NT2/D1 (cell line): ENCODE measurements at regions not wholly inside any gene's neighbourhood (a gene's known extent, or its start where the extent isn't known, plus 50 kb on each side); places are given as distances from the start of the nearest gene placed in this dataset.
"Not testable (repeated sequence)": the region's sequence is repeated elsewhere in the genome, so short reads cannot be mapped to it uniquely, and the experiment has no call there.

Experiments
- DNase-seq: peaks from one replicate; pipeline ENCODE4 v3.0.0-alpha.2; 2011; ENCODE audit warnings: low read depth, low spot score
- H3K27me3 ChIP-seq: 2 replicates; pipeline ENCODE4 v1.6.0; 2011; ENCODE audit warnings: mild to moderate bottlenecking; ENCODE audit not compliant: insufficient read length, insufficient read depth
- H3K36me3 ChIP-seq: 2 replicates; pipeline ENCODE4 v1.6.1; 2011; ENCODE audit warnings: mild to moderate bottlenecking, low read length, mixed read lengths; ENCODE audit not compliant: insufficient read depth, insufficient read length
- H3K4me1 ChIP-seq: 2 replicates; pipeline ENCODE4 v1.5.1; 2011; ENCODE audit not compliant: insufficient read depth, insufficient read length
- H3K4me3 ChIP-seq: 2 replicates; pipeline ENCODE4 v1.5.1; 2011; ENCODE audit warnings: low read depth; ENCODE audit not compliant: insufficient read length
- H3K9ac ChIP-seq: 2 replicates; pipeline ENCODE4 v1.6.0; 2011; ENCODE audit warnings: low read depth; ENCODE audit not compliant: insufficient read length
- H3K9me3 ChIP-seq: 2 replicates; pipeline ENCODE4 v1.5.1; 2011; ENCODE audit warnings: mild to moderate bottlenecking, low read length; ENCODE audit not compliant: insufficient read depth
- SUZ12 ChIP-seq: IDR thresholded peaks from 2 replicates; pipeline ENCODE4 v1.6.1; 2011; ENCODE audit not compliant: insufficient read length, insufficient read depth; ENCODE audit errors: extremely low read depth
- YY1 ChIP-seq: IDR thresholded peaks from 2 replicates; pipeline ENCODE4 v1.6.1; 2011; ENCODE audit not compliant: insufficient read length, insufficient read depth
- ZNF274 ChIP-seq: IDR thresholded peaks from 2 replicates; pipeline ENCODE4 v1.6.1; 2011; ENCODE audit warnings: mild to moderate bottlenecking, low read depth, low read length

DNA sequence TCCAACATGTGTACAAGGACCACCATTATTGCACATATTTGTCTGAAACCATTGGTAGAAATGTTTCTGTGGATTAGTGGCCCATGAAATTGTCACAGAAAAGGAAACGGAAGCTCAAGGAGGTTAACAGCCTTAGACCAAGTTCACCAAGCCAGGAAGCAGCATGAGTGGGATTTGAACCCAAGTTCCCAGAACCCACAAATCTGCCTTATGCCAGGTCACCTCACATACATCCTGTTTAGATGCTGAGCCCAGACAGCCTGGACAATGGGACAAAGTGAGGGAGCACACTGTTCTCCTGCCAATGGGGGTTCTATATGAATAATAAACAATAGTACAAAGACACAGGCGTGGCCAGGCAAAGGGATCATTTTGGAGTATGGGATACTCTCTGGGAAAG is 59.6 kb upstream of the CA12 start:
- Histone ChIP-seq H3K9ac (no peak overlapping the region), H3K27me3 (no peaks in the 10 kb centered on the region), H3K4me3 (no peak overlapping the region), H3K36me3 (no peaks in the 10 kb centered on the region), H3K4me1 (peaks cover 8% of the 10 kb centered on the region), H3K9me3 (no peaks in the 10 kb centered on the region)
- DNase-seq, result no peak
- TF ChIP-seq YY1, result no peak
- no peak for TF ChIP-seq ZNF274
- TF ChIP-seq SUZ12, result no peak

DNA sequence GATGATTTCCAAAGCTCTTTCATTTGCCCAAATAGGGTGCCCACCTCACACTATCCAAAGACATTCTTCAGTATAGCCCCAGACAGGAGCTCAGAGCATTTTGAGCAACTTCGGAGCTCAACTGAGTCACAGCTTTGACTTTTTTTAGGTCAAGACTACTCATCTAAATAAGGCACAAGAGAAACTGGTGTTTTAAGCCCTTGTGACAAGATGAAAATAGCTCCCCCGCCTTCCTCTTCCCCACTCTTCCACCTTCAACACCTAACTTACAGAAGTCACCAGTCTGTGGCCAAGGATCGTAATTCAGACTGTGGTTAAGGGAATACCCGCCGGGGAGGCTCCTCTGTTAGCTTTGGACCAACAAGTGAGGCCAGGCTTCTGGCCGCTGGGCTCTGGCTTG is 60.4 kb upstream of the CA12 start:
- Histone ChIP-seq H3K36me3 (no peaks in the 10 kb centered on the region), H3K27me3 (no peaks in the 10 kb centered on the region), H3K9ac (no peak overlapping the region), H3K4me1 (no peaks in the 10 kb centered on the region), H3K9me3 (no peaks in the 10 kb centered on the region), H3K4me3 (no peak overlapping the region)
- TF ChIP-seq YY1 (no peak), SUZ12 (no peak), ZNF274 (no peak)
- no peak for DNase-seq

DNA sequence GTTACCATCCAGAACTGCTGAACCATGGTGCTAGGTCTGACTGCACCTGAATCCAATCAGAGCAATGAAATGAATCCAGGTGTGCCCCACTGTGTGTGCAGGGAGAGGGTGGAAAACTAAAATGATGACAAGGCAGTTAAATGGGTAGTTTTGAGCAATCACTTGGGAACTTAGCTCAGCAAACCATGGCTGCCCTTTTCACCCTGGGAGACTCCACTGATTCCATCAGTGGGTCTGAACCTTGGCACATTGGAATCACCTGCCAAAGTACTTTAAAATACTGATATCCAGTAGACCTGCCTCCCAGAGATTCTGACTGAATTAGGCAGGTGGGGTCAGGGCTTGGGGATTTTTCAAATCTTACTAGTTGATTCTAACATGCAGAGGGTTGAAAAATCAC is 59.8 kb upstream of the USP3 start:
- no peaks in the 10 kb centered on the region for H3K4me1 ChIP-seq
- H3K36me3 ChIP-seq, result no peaks in the 10 kb centered on the region
- H3K27me3 ChIP-seq, result no peaks in the 10 kb centered on the region
- H3K9me3 ChIP-seq, result no peaks in the 10 kb centered on the region
- TF ChIP-seq SUZ12 (no peak), ZNF274 (no peak), YY1 (no peak)
- no peak for DNase-seq
- no peak overlapping the region for H3K9ac ChIP-seq
- H3K4me3 ChIP-seq, result no peak overlapping the region

DNA sequence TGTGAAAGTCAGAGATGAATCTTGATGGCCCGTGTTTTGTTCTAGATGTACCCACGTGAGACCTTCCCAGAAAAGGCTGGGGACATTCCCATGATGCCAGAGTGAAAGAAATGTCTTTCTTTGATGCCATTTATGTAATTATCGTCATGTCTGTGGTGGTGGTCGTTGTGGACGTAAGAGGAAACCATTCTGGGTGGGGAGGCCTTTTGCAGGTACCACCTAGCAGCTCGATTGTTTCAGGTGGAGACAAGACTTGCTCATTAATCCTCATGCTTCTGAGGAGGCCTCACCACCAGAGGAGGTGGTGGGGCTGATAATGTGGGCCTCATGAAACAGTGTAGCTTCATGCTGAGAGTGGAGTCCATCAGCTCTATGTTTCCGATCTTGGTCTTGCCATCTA is 58.1 kb upstream of the USP3 start:
- Histone ChIP-seq H3K9ac (no peak overlapping the region), H3K4me3 (no peak overlapping the region), H3K36me3 (no peaks in the 10 kb centered on the region), H3K9me3 (no peaks in the 10 kb centered on the region), H3K27me3 (no peaks in the 10 kb centered on the region), H3K4me1 (peaks cover 6% of the 10 kb centered on the region)
- no peak for DNase-seq
- TF ChIP-seq ZNF274 (no peak), YY1 (no peak), SUZ12 (no peak)

DNA sequence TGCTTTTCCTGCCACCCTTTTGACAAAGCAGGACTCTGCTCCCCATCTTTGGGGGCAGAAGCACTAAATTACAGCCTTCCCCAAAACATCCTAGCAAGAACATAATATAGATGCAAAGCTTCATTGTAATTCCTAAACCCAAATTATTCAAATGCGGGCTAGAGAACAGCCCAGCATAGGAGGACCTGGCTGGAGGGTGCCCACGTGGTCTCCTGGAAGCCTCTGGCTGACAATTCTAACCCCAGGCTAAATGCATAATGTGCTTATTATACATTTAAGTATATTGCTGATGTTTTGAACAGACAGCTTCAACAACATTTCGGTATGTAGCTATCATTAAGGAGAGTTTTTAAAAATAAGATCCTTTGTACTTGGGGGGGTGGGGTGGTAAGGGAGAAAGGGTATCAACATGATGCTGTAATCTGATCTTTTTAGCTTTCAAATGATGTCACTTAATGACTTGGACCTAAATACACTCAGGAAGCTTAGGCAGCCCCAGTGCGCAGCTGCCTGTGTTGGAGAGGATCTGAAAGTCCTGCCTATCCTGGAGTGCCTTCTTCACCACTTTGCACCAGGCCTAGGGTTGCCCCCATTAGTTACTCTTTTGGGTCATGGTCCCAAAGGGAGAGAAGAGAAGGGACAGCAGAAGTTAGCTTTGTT is 57.2 kb upstream of the USP3 start:
- H3K27me3 ChIP-seq, result no peaks in the 10 kb centered on the region
- peaks cover 6% of the 10 kb centered on the region for H3K4me1 ChIP-seq
- H3K9ac ChIP-seq, result no peak overlapping the region
- no peaks in the 10 kb centered on the region for H3K36me3 ChIP-seq
- H3K4me3 ChIP-seq, result no peak overlapping the region
- TF ChIP-seq YY1 (no peak), SUZ12 (no peak), ZNF274 (no peak)
- no peaks in the 10 kb centered on the region for H3K9me3 ChIP-seq
- no peak for DNase-seq

DNA sequence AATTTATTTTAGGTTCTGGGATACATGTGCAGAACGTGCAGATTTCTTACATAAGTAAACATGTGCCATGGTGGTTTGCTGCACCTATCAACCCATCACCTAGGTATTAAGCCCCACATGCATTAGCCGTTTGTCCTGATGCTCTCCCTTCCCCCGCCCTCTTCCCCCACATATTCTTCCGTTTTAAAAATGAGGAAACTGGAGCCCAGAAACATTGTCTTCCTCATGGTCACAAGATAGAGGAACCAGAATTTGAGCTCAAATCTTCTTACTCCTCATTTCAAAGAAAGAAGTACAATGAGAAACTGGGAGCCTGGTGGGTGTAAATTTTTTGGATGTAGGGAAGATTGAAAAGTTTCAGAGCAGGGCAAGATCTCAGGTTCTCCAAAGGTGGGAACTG is 56.1 kb upstream of the USP3 start:
- DNase-seq, result no peak
- Histone ChIP-seq H3K9me3 (no peaks in the 10 kb centered on the region), H3K4me1 (peaks cover 6% of the 10 kb centered on the region), H3K4me3 (no peak overlapping the region), H3K27me3 (no peaks in the 10 kb centered on the region), H3K36me3 (no peaks in the 10 kb centered on the region), H3K9ac (no peak overlapping the region)
- TF ChIP-seq YY1 (no peak), ZNF274 (no peak), SUZ12 (no peak)

DNA sequence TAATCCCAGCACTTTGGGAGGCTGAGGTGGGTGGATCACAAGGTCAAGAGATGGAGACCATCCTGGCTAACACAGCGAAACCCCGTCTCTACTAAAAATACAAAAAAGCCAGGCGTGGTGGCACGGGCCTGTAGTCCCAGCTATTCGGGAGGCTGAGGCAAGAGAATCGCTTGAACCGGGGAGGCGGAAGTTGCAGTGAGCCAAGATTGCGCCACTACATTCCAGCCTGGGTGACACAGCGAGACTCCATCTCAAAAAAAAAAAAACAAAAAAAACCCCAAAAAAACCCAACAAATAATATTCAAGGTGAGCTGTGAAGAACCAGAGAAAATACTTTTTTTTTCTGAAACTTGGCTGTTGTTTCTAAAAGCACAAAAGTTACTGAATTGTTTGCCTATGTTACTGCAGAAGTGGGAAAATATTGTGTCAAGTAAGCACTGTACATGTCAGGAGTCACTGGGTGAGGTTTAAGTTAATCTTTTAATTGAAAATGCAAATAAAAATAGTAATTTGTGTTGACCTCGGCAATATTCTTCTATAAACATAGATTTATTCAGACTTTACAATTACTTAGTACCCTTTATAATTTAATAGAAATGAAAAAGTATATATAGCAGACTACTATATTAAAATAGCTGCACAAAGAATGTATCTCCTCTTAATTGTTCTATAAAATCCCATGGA is 55.4 kb upstream of the USP3 start:
- not testable (repeated sequence) for DNase-seq, H3K9ac ChIP-seq, H3K4me1 ChIP-seq, H3K27me3 ChIP-seq, H3K4me3 ChIP-seq, H3K9me3 ChIP-seq, H3K36me3 ChIP-seq

DNA sequence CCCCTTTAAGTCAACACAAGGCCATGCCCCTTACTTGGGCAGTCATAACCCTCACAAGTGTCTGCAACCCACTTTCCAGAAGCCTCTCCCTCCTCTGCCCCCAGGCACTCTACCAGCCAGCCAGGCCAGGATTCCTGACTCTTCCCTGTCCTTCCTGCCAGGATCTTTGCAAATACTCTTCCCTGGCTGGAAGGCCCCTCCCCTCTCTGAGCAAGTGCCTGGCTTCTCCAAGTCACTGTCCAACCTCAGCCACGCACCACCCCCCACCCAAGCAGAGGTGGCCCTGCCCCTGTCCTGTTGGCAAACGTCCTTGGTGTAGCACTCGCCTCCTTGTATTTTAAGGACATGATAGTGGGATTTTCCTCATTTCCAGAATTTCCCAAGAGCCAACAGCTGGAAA is 54.7 kb upstream of the USP3 start:
- Histone ChIP-seq H3K4me3 (no peak overlapping the region), H3K27me3 (no peaks in the 10 kb centered on the region), H3K9ac (no peak overlapping the region), H3K9me3 (no peaks in the 10 kb centered on the region), H3K4me1 (peaks cover 6% of the 10 kb centered on the region), H3K36me3 (no peaks in the 10 kb centered on the region)
- no peak for DNase-seq
- TF ChIP-seq YY1 (no peak), ZNF274 (no peak), SUZ12 (no peak)
